Stimulated activated CD4-positive, alpha-beta T cell treated with anti-CD3 and anti-CD28 coated beads, Interleukin-15, amount 100 ng/mL, for 48 hours (primary cell): ENCODE measurements at regions not wholly inside any gene's neighbourhood (a gene's known extent, or its start where the extent isn't known, plus 50 kb on each side); places are given as distances from the start of the nearest gene placed in this dataset.

Source experiments
- DNase-seq, 2 donors: peaks; one replicate each; pipeline ENCODE4 v3.0.0-alpha.2; 2020; ENCODE audit warnings: low read depth in 2 of 2

DNA sequence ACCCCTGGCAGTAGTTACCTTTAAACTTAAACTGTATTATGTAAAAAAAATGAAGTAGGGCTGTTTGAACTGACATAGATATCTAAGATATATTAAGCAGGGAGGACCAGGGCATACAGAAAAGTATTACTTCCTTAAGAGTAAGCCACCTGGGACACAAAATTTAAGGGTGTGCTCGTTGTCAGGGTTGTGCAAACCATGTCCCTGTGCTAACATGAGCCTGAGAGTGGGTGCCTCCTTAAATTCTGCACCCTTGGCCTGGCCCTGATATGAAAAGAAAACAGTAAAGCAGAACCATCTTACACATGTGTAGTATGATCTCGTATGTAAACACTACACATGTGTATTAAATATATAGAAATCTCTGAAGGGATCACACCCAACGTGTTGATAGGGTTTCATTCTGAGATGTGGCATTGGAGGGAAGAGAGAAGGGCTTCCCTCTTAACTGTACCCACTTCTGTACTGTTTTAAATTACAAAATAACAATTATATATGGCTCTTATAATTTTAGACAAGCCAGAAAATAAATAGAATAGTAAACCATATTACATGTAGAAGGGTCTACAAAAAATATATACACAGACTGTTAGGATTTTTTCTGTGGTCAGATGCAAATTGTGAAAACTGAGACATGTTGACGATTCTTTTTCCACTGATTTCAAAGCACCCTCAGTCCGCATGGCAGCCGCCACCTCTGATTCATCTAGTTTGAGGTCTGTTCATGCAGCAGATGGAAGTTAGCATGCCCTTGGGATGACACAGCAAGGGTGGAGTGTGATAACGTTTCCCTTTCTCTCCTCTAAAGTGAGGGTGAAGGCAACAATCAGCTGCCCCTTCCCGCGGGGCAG, 400.8 kb upstream of the PROK2 start:
- peak; percentile 21 to 38 for DNase-seq

DNA sequence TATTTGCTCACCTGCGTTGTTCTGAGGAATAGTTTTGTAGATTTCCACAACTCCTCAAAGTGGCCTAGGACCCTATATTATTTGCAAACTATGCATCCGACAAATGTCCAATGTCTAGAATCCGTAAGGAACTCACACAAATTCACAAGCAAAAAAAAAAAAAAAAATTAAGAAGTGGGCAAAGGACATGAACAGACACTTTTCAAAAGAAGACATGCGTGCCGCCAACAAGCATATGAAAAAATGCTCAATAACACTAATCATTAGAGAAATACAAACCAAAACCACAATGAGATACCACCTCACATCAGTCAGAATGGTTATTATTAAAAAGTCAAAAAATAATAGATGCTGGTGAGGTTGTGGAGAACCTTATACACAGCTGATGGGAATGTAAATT, 398.5 kb upstream of the PROK2 start:
- no peak for DNase-seq

DNA sequence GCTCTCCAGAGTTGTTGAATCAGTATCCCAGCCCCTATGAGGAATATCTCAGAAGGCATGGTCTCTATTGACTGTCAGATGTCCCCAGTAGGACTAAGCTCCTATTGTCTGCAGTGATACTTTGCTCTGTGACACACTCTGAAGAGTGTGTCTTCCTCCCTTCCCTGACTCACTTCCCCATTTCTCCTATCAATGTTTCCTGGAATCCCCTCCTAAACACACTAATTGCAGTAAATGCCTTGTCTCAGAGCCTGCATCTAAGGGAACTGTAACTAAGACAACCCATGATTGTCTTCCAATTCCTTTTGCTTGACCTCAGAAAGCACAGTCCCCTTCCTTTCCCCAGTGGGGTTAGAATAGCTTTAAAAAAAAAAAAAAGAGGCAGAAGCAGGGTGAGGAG, 397.3 kb upstream of the PROK2 start:
- DNase-seq, result no peak

DNA sequence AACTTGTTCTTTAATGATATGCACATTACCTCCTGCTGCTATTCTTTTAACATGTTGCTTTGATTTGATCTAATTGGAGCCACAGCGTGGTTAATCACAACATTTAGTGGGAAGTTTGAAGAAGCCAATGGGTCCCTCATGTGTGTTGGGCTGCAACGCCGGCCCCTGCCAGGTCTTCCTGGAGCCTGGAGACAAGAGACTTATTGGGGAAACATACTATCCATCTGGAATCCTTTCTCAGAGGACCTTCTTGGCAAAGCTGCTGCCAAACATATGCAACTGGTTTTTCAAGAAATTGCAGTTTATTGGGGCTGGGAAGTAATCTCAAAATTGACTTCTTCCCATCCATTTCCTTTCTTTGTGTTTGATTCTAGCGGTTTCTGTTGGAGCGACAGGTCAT, 396.3 kb upstream of the PROK2 start:
- no peak for DNase-seq

DNA sequence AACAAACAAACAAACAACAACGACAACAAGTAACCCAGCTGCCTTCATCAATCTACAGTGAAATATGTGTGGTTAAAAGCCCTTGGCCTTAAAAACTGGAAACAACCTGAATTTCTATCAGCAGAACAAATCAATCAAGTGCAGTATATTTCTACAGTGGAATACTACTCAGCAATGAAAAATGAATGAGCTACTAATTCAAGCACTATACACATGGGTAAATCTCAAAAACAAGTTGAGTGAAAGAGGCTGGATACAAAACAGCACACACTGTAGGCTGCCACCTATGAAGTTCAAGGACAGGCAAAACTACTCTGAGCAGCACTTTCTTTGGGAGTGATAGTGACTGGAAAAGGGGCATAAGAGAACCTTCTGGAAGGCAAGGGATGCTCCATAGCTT, 395.5 kb upstream of the PROK2 start:
- no peak for DNase-seq

DNA sequence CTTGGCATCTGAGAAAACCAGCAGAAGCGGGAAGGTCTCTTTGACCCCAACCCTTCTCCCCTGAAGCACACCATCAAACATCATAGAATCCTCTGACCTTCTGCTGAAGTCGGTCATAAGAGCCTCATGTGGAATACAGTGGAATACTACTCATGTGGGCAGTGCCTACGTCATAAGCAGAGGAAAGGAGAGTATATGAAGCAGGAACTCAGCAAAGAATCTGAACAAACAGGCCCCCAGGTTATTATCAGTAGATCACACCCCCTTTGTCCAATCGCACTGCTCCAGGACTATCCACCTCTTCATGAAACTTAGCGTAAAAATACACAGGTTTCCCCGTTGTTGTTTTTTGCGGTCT, 394.1 kb upstream of the PROK2 start:
- no peak for DNase-seq

DNA sequence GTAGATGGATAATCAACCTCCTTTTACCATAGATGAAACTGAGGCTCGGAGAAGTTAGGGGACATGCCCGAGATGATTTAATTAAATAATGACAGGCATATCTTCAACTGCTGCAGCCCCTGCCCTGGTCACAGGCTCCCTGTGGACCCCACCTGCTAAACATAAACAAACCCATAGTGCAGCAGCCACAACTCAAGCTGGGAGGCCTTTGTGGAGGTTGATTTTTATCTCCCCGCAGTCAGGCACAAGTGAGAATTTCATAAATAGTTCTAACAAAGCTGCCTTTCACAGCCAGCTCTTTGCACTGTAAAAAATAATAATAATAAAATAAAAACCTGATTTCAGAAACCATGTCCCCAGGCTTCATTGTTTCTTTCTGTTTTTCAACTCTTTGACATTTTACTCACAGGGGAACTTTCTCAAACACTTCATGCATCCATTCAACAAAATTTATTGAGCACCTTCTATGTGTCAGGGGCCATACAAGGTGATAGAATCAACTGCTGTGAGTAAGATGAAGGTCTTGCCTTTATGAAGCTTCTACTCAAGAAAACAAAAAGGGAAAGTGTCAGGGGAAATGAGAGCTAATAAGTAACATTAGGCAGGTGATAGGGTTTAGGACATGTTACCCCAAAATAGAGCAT, 393.6 kb upstream of the PROK2 start:
- no peak for DNase-seq

DNA sequence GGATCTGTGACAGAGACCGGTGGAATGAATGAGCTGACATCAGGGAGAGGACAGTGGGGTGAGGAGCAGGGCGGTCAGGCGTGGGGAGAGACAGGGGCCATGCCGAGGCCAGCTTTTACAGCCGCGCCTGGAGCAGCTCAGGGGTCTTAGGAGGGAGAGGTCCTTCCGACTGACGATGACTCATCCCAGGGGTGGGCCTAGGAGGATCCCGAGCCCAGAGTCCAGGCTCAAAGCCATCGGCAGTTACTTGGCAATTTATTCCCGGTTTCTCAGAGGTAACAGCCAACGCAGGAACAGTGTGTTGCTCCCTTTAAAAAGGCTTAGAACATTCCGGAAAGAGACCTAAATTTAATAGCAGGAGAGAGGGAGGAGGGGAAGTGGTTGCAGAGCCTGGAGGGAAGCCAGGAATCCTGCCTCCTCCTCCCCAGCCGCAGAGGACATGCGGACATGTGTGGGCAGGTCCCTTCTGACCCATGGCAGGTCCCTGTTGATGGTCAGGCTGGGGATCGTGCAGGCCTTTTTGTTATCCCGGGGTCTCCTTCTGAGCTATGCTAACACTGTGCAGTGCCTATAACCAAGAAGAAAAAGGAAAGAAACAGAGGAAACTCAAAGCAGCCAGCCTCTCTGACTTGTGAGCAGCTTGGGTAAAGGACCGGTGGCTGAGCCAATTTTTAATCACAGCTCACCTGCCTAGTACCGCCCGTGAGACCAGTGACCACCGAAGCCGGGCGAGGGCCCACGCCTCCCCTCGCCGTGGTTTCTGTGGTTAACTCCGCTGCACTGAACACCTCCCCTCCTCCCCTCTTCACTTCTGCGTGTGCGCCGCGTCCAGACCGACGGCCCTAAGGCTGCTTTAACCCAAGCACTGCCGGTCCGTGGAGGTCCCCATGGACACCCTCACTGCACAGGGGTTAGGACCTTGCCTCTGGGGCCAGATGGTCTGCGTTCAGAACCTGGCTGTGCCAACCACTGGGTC, 392.4 kb upstream of the PROK2 start:
- DNase-seq, result no peak

DNA sequence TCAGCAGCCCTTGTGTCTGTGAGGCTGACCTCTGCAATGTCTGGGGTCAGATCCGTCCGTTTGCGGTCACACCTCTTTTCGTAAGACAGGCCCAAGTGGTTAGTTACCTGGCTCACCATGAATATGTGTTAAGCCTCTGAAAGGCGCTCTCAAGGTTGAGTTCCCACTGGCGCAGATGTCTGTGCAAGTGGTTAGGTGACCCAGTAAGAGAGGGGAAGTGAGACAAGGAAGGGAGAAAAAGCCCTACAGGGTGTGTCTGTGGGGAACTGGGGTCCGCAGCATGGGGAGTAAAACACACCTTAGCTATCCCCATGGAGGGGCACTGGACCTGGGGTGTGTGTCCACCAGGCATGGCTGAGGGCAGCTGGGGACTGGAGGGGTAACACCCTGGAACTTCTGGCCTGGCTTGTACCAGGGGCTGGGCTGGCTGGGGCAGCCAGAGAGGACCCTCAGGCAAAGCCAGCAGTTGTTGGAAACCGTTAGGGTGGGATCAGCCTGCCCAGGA, 391.6 kb upstream of the PROK2 start:
- no peak for DNase-seq

DNA sequence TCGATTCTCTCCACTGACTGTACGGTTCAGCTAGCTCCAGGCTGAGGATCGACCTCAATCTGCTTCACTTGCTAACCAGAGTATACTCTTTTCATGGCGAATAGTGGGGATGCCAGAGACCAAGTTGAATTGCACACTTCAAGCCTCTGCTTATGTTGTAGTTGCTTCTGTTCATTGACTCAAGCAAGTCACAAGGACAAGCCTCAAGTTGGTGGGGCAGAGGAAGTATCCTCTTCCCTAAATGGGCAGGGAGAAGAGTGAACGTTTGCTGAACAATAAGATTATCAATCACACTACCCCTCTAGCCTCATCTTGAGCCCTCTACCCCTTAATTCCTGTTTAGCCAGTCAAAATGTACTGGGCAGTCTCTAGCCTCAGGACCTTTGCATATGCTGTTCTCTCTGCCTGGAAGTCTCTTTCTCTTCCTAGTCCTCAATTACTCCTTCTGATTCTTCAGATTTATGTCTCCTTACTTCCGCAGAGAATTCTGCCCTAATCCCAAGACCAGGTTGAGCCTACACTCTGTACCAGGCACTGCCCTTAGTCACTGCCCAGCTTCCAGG, 390.4 kb upstream of the PROK2 start:
- no peak for DNase-seq

DNA sequence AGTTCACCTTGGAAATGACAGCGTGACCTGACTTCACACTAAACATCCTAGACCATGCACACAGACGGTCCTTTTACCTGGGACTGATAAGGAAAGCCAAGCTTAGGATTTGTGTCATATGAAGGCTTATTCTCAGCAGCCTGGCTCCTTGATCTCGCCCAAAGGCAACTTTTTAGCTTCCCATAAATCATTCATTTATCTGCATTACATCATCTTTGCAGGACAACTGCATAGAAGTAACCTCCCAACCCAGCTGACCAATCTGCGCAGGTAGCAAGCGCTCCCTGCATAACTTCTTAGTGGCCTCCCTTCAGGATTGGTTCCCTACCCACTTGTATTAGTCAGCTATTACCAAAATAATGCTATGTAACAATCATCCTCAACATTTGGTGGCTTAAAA, 389.9 kb upstream of the PROK2 start:
- no peak for DNase-seq

DNA sequence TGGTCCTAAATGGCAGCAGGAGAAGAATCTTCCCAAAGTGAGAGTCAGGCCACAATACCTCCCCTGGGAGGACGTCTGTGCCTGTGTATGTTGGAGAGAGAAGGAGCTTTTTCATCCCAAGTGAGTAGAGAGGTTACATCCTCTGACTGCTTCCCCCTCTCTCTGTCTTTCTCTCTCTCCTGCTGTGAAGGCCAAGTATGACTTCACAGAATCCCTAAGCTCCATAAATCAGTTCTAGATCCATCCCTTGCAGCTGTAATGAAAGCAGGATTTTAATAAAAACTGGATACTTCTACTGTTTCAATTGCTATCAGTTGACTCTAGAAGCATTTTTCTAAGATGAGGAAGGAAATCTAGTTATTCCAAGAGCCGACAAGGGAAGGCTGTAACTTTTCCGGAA, 389.1 kb upstream of the PROK2 start:
- no peak for DNase-seq

DNA sequence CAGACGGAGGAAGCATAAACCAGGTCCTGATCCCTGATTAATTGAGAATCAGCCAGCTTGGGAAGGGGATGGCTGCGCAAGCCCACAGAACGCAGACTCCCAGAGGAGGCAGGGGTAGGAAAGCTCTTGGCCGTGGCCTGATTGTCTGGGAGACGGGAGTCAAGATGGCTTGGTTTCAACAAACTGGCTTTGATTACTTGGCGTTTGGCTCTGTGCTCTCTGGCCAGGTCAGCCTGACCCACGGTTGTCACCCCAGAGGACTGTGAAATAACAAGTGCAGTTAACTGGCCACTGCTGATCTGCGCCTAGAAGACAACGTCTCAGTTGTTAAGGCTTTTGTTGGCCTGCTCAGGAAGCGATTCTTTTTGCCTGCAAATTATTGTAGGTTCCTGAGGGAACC, 387.0 kb upstream of the PROK2 start:
- DNase-seq, result no peak

DNA sequence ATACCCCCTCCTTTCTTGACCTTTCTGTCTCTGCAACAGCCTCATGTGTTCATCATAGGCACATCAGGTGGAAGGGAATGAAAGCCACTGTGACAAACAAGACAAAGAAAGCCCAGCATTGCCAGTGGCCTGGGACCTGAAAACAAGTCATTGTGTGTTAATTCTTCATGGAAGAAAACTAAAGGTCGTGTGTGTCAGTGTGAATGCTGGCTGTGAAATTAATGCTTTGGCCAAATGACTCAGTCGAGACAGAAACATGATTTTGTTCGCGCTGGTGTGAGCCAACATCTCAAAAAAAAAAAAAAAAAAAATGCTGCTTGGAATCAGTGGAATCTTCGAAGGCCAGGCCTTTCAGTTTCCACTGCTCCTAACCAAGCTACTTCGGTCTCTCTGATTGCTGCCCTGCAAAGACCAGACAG, 386.5 kb upstream of the PROK2 start:
- DNase-seq, result no peak

DNA sequence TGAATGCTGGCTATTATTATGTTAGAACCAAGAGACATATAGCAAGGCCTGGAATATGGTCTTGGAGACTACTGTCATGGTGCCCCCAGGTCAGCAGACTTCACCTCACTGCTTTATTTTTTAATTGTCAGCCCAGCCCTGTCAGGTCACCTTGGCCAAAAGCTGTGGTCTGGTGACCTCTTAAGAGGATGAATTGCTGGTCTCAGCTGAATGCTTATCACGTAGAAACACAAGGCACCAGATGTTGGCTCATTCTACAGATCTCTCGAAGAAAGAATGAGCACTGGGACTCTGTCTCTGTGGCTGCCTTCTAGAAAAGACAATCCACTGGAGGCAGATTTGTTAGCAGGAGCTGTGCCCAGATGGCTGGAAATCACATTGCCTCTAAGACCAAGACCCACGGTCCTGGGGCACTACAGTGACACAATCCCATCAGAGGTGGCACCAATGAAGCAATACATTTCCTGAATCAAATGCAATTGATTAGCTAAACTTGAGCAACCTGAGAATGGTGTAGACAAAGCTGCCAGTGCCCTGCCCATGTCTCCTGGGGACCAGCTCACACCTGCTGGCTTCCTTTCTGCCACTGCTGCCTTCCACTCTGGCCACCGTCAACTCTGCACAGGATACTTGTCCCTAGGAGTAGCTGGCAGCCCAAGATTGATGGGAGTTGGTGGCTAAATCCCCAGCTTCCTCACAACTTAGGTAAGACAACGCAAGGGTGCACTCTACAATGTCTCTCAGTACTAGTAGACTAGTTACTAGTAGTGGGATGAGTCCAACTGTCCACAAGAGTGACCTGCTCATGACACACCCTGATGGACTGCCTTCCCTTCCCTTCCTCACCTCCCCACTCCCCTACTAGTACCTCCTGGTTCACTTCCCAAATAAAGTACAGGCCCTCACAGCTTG, 384.9 kb upstream of the PROK2 start:
- DNase-seq, result no peak

DNA sequence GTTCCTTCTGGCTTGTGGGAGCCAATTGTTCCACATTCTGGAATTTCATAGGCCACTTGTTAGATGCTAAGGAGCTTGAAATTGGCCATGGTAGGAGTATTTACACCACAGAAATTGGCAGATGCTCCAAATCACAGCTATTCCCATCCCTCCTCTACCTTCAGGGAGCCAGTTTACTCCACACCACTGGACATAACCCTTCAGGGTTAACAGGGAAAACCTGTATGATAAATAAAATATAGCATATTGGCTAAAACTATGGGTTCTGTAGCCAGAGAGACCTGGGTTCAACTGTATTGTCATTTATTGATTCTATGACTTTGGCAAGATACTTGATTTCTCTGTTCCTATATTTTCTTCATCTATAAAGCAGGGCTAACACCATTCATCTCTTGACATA, 384.2 kb upstream of the PROK2 start:
- no peak for DNase-seq

DNA sequence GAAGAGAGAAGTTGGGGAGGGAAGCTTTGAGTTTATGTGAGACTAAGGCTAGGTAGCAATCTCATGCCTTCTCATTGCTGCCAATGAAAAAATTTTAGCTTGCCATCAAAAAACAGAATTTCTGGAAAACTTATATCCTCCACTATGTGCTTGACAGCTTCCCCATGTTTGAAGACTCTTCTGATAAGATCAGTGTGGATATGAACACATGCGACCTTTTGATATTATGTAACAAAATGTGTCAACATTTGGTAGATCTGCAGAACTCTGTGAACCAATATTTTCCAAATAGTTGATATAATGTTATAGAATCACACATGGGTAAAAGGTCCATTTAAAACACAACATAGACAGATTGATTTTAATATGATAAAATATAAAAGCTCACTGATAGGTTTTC, 380.9 kb upstream of the PROK2 start:
- DNase-seq, result no peak

DNA sequence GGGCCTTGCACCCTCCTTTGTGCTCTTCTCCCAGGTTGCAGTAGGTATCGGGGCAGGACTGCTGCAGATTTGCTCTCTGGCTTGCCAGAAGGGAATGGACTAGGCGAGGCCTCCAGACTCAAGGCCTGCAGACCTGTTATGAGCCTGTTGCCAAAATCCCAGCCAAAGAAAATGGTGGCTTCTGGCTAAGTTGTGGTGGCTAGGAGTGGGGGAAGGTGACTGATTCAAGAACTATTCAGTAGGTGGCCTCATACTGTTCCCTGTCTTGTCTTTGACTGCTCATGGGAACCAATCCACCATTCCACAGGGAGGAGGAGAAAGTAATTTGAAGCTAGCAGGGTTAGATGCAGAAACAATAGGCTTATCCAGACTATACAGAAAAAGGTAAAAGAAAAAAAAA, 380.4 kb upstream of the PROK2 start:
- no peak for DNase-seq

DNA sequence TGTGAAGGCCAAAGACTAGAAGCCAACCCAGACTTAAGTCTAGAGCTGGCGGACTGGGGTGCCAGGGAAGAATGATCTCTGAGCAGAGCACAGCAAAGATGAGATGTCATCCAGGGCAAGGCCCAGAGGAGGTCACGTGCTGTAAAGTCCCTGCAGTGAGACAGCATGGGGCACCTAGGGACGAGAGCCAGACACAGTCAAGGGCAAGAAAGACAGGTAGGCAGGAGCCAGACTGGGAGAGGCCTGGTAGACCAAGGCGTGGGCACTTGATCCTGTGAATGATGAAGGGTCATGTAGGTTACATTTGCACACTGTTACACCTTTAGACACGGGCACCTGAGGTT, 379.7 kb upstream of the PROK2 start:
- DNase-seq, result no peak

DNA sequence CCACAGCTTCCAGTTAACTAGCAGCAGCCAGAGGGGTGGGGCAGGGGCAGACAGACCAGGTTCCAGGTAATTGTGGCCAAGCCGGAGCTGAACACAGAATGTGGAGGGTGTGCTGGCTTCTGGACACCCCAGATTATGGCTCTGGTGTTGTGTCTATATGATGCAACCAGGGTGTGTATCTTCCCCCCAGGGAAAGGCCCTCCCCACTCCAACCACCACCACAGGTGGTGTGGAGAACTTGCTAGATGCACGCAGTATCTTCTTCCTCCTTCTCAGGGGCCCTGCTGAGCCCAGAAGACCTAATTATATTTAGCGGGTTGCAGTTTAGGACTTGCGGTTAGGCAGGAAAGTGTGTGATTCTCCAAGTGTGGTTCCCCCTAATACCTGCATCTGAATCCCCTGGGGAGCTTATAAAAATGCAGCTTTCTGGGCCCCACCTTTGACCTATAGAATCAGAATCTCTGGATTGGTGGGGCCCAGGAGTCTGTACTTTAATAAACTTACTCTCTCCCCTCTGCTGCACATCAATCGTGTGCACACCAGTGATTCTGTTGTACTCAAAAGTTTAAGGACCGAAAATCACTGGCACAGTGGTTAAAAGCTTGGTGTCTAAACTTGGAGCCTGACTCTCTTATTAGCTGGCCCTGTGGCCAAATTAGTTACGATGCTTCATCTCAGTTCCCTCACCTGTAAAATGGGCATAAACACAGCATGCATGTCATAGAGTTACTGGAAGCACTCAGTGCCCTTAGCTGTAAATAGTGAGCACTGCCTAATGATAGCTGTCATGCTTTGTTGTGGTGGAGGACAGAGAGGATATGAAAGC, 379.1 kb upstream of the PROK2 start:
- no peak for DNase-seq
